NB4 (cell line): ENCODE measurements at regions not wholly inside any gene's neighbourhood (a gene's known extent, or its start where the extent isn't known, plus 50 kb on each side); places are given as distances from the start of the nearest gene placed in this dataset.

Source experiments
- CTCF ChIP-seq: IDR thresholded peaks from one replicate; pipeline ENCODE4 v1.5.1; 2012; ENCODE audit warnings: low read depth, low read length
- MAX ChIP-seq: IDR thresholded peaks from 2 replicates; pipeline ENCODE4 v1.6.1; 2011; ENCODE audit warnings: low read depth, low read length
- MYC ChIP-seq: IDR thresholded peaks from 2 replicates; pipeline ENCODE4 v1.6.1; 2011; ENCODE audit warnings: low read depth, low read length
- POLR2A ChIP-seq: IDR thresholded peaks from 2 replicates; pipeline ENCODE4 v1.6.1; 2011; ENCODE audit warnings: mild to moderate bottlenecking; ENCODE audit not compliant: insufficient read length; ENCODE audit errors: extremely low read depth

- TF ChIP-seq CTCF (no peak), MAX (no peak), MYC (no peak), POLR2A (no peak)
Measured at GRCh38 chr14:51321036-51321435, 81.0 kb downstream of the TMX1 start.
